HG03045 (cell line): ENCODE measurements at regions not wholly inside any gene's neighbourhood (a gene's known extent, or its start where the extent isn't known, plus 50 kb on each side); places are given as distances from the start of the nearest gene placed in this dataset.

ENCODE experiments used
- ATAC-seq: cut with Tn5 transposase; IDR thresholded peaks from one replicate; pipeline ENCODE4 v1.9.1; 2021; ENCODE audit warnings: mild to moderate bottlenecking, moderate library complexity; ENCODE audit not compliant: unreplicated experiment

DNA sequence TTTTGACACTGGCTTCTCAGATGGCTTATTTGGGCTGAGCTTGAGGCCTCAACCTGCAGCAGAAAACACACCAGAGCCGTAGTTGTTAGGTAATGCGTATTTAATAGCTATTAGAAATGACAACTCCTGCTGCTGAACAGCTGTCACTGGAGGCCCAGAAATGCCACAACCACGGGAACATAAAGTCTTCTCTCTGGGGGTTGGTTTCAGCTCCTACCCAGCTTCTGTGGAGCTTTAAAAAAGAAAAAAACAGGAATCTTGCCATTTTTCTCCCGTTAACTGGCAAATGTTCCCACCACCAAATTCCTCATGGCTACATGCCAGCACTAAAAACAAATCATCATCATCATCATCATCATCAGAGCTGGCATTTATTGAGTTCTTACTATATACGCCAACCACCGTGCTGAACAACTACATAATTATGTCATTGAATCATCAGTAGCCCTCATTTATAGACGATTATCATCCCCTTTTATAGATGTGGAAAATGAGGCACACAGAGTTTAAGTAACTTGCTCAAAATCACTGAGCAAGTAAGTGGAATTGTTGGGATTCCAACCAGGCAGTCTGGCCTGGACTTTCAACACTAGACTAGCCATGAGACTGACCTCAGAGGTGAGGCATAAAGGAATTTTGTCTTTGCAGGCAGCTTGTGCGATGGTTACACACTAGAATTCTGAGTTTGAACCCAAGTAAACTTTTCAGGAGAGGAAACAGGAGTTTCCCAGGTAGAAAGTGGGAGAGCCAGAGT lies 185.3 kb upstream of the WWC1 start:
- ATAC-seq, result no peak

DNA sequence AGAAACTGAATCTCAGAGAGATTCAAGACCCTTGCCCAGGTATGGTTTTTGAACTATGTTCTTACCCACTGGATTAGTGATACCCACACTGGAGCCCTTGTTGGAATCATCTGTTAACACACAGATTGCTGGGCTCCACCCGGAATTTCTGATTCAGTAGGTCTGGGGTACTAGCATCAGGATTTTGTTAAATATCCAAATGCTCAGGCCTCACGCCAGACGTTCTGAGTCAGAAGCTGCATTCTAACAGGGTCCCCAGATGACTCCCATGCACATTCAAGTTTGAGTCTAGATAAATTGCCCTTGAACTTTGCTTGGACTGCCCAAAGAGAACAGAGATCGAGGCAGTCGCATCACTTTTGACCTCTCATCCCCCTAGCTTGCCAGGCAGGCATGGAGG lies 182.0 kb upstream of the WWC1 start:
- no peak for ATAC-seq

DNA sequence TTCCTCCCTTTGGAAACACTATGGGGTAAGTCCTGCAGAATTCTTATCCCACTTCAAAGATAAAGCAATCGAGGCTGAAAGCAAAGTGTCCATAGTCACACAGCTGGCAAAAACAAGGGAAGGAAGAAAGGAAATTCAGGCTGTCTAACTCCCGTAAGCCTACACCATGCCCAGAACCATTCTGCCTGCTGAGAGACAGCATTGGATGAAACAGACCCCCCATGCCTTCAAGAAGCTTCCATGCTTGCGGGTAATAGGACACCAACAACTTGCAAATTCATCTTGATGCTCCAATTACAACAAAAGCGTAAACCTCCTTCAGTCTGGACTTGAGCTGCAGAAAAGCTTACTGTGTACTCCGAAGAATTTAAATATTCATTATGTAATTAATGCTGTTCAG lies 181.1 kb upstream of the WWC1 start:
- no peak for ATAC-seq

DNA sequence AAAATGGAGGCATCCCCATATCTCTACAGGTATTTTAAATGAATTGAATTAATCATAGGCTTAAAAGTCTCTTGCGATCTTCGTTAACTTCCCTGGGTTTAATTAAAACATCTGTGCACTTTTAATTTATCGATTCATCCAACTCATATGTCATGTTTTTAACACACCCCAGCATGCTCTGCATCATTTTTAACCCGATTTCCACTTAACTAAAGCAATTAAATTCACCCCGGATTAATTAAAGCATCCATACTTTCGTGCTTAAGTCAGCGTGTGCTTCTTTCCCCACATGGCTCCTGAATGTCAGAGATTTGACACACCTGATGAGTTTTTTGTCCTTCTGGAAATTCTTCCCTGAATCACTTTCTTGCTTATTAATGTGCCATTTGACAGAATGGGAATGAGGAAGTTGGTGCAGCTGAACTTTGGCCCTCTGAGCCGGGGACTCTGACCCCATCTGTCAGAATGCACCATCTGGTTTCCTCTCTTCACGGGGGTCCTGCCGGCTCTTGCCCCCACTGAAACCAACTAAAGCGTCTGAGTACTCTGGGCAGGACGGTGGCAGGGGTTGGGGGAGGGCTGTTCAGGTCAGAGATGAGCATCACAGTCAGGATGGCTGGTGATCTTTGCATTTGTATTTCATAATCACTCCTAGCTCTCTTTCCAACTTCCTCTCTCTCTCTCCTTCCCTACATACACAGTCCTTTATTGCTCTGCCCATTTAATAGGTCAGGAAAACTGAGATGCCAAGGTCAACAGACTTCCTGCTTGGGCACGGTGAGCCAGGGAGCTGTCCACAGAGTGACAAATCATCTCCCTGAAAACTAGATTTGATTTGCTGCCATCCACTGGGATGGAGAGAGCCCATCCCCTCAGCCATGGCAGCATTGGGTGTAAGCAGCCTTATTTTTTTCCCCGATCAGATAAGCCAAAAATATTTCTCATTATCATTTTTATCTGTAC lies 180.3 kb upstream of the WWC1 start:
- no peak for ATAC-seq

DNA sequence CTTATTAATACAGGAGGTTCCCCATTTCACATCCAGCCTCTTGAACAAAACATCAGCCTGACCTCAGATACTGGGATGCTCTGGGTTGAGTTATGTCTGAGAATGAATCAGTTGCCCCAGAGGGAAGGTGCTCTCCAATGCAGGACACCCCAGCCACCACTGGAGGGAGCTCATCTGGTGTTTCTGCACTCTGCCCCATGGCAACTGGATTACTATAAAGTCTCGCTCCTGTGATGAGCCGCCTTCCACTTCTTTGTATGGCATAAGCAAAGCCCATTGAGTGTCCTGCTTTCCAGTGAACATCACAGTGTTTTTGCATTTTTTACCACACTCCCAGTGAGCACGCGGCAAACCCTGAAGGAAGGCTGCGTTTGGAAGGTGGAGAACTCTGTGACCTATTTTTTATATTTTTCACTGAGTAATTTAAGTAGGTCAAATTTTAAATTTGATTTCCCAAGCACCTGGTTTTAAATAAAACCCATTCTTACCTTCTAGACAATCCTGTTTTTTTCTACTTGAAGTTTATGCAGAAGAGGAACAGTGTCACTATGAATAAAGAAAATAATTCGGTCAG lies 176.9 kb upstream of the WWC1 start:
- ATAC-seq, result peak; percentile 59

DNA sequence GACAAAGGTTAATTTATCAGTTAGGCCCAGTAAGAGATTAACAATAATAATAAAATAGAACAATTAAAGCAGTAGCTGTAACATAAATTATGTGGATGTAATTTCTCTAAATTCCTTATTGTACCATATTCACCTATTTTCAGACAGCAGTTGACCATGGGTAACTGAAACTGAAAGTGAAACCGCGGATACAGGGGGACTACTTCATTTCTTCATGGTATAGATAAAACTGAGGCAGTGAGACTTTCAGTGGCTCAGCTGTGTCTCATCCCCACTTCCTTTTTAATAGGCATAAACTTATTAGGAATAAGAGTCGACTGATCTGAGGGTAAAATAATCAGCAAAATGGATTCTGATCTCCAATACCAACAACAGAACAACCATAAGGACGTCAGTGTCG lies 174.0 kb upstream of the WWC1 start:
- ATAC-seq, result no peak

DNA sequence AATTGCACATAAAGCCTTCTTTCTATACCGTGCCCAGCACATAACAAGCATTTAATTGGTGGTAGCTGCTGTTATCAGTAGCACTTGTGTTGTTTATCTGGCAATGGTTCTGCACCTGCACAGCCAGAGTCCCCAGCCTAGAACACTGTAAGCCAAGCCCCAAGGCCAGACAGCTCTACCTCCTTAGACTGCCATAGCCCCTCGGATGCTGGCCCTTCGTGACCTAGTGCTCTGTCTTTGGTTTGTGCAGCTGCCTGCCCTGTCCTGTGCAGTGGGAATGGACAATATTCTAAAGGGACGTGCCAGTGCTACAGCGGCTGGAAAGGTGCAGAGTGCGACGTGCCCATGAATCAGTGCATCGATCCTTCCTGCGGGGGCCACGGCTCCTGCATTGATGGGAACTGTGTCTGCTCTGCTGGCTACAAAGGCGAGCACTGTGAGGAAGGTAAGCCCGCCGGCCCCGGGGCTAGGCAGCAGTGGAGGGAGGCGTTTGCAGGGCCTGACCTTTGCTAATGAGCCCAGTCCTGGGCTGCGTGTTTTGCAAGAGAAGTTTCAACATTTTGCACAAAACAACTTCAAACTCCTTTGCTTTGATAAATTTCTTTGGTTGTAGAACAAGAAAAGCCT lies 173.3 kb upstream of the WWC1 start:
- ATAC-seq, result no peak

DNA sequence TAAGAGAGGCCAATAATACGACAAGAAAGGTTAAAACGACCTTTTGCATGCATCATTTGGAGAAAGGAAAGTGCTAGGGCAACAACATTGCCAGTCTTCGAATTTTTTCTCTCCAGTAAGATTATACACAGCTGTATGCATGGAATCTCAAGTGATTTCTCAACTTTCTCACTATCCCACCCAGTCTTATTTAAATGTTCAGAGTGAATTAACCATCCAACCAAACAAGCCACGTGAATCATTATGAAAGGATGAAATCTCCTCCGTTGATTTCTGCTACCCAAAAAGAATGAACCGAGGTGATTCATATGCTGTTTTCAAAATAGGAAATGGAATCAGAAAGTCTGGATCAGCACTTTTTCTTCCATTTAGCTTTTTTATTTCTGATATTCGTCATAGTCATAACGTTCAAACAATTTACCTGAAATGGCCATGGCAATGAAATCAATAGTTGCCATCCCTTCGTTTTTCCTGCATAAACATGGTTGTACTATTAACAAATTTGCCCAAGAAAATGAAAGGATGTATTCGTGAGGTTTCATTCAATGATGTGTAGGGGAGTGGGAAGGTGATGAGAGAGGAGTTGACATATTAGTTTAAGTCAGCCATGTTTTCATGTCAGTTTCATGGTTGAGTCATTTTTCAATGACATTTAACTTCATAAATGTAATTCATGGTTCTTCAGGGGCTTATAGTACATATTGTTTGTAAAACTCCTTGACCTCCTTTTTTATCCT lies 170.9 kb upstream of the WWC1 start:
- ATAC-seq, result no peak

DNA sequence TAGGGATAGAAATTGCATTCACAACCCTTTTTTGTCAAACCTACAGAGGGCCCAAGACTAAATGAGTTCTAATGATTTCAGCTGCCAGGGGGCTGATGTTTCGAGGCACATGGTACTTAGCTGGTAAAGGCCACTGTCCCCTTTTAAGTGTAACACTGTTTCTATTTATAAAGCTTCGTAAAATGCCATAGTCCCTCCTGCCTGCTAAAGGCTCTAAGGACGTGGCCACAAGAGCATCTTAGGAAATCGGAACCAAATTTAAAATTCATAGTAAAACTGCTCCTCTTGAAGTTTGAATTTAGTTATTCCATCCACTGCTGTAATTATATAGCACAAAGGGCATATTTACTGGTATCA lies 170.3 kb upstream of the WWC1 start:
- ATAC-seq, result no peak

DNA sequence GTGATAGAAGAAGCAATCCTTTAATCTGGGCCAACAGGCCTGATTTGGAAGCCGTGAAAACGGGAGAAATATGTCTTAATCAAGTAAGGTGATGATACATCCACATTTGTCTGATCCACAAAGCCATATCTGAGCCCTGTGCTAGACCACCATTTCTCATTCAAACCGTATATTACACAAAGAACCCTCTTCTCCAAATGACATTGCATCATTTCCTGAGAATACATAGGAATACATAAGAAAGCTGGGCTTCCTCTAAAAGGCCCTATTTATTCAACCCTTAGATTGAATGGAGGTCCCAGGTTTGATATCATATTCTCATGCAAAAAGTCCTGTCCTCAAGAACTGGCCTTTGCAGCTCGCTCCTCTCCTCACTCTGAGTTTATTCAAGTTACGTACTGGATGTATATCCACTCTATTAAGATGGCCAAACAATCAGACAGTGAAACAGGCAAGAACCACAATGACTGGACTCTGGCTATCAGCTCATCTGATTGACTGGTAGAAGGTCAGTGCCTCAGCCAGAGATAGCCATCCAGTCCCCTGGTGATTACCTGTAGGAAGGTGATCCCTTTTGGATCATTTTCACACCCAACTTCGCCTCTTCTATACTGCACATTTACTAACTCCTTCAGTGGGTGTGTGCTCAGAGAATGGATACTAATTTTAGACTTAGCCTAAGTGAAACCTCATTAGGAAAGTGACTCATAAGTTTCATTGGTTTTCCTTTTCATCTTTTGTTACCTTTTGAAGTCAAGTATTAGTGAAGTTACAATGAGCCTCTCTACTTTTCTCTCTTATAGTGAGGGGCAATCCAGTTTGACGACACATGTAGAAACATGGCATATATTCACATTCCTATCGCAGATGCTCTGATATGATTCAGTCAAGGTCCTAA lies 167.6 kb upstream of the WWC1 start:
- ATAC-seq, result peak; percentile 80

DNA sequence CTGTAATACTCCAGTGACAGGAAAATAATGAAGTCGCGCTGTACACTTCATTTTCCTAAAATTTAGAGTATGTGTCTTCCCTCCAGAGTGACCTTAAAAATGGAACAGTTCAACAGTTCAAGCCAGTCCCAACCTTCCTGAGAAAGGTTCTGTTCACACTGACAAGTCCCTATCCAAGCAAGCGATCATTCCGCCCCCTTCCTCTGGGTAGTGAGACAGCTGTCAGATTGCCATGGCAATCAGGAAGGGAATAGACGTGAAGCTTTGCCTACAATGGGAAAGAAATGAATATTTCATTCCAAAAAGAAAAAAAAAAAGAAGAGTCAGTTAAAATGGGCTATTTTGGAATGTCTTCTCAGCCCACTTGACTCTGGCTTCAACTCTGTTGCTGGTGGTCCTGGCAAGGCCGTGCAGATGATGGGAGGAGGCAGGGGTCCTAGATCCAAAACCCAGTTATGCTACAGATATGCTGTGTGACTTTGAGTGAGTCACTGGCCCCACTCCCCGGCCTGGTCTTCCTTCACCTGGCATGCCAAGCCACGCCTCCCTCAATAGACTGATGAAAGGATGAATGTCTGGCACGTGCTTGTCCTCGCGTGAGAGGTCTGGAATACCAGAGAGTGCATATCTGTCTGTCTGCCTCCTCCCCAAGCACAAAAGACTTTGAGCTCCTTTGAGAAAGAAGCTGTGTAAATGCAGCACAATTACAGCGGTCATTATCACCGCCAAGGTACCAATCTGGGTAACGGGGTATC lies 165.8 kb upstream of the WWC1 start:
- no peak for ATAC-seq

DNA sequence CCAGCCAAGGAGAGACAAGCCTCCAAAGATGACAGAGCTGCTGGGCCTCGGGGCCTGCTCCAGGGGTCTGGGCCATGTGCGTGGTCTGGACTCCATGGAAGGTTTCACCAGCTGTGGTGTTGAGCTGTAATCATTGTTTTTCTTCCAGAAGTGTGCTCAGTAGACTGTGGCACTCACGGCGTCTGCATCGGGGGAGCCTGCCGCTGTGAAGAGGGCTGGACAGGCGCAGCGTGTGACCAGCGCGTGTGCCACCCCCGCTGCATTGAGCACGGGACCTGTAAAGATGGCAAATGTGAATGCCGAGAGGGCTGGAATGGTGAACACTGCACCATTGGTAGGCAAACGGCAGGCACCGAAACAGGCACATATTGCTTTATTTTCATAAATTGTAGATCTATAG lies 164.8 kb upstream of the WWC1 start:
- no peak for ATAC-seq

DNA sequence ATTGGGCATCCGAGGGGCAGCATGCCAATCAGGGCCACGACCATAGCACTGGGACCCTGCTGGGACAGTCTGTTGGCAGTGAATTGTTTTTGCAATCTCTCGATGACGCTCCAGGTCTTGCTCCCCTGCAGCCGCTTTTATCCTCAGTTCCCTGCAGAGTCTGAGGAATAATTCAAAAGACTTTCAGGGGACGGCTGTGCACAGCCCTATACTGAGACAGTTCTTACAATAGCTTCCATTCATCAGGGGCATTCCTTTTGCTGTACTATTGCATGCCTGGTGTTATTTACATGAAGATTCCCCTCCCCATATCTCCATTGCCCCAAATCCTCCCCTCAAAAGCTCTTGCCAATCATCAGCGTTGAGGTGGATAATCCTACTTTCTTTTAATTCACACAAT lies 163.3 kb upstream of the WWC1 start:
- no peak for ATAC-seq

DNA sequence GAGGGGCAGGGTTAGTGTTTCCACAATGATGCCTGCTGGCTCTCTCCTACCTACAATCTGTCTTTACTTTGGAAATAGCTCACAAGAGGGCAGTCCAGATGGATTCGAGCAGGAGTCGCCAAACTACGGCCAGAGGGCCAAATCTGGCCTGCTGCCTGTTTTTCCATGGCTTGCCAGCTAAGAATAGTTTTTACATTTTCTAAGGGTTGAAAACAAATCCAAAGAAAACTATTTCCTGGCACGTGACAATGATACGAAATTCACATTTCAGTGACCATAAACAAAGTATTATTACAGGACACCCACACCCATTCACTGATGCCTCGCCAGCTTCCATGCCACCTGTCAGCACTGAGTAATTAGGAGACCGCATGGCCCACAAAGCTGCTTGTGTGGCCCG lies 162.9 kb upstream of the WWC1 start:
- no peak for ATAC-seq

DNA sequence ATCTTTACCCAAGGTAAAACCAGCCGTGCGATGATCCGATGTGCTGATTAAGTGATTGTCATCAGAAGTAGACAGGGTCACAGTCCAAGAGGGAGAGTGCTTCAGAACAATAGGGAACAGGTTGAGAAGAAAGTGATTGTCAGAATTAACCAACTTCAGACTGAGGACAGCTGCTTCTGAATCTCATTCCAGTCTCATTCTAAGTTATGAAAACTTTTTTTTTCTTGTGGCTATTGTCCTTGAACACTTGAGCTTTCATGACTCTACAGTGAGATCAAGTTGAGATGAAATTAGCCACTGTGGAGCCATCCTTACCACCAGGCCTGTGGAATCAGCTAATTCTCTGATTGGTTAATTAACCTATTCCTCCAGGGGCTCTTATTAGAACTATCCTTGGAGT lies 159.9 kb upstream of the WWC1 start:
- no peak for ATAC-seq

DNA sequence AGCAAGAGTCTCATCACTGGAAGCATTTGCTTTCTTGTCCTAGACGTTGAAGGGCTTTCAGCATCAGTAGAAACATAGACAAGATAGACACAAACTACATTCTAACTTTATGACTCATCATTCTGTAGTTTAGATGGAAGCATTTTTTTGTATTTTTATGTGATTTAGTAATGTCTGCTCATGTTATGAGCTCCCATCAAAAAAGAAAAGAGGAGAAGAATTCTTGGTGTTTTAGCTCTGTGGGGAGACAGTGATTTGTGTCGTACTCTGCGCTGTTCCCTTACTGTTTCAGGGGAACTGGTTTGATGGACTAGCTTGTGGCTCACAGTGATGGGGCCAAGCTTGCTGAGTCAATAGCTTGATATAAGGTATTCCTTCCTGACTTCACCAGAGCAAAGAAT lies 159.2 kb upstream of the WWC1 start:
- no peak for ATAC-seq

DNA sequence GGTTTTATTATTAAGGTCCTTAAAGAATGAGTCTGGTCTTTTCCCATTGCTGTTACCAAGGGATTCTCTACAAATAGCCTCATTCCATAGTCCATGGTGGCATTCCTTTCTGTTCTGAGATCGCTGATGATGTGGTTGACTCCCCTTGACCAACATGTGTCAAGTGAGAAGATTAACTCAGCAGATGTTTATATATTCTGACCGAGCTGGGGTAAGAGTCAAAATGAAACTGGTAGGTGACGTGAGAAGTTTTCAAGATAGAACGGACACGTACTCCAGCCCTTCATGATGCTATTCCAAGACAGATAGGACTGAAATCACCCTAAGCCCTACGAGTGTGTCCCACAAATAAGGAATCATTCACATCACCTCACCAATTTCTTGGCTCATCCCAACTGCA lies 155.5 kb upstream of the WWC1 start:
- ATAC-seq, result peak; percentile 98

DNA sequence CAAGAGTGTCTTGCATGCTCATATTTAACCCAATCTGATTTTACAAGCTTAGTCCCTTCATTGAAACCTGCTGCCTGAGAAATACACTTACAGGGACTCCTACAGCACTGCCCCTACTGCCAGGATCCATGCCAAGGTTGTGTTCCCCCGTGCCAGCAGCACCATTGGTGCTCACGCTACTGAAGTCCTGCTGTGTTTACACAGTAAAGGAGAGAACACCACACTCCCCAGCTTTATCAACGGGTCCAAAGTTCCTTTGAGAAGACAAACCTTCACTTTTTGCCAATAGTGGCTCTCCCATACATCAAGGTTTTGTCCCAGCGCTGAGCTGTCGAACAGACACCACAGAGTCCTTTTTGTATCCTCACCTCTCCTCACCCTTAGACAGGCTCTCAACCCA lies 155.1 kb upstream of the WWC1 start:
- ATAC-seq, result no peak

DNA sequence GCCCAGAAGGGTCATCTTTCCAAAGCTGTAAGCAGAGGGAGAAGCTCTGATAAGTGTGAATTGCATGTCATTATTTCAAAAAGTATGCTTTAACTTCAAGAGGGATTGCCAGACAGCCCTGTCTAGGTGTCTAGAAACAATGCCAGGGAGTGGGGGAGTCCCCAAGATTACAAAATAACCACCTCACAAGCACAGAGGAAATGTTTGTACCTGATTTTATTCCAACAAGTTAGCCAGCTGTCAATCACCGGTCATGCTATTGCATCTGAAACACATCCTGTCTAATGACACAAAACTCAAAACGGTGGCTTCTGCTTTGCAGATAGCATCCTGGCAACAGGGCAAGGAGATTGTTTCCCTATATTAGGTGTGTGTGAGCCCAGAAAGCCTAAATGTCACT lies 154.2 kb upstream of the WWC1 start:
- no peak for ATAC-seq
